ENCODE measurements at regions not wholly inside any gene's neighbourhood (a gene's known extent, or its start where the extent isn't known, plus 50 kb on each side); places are given as distances from the start of the nearest gene placed in this dataset.

DNA sequence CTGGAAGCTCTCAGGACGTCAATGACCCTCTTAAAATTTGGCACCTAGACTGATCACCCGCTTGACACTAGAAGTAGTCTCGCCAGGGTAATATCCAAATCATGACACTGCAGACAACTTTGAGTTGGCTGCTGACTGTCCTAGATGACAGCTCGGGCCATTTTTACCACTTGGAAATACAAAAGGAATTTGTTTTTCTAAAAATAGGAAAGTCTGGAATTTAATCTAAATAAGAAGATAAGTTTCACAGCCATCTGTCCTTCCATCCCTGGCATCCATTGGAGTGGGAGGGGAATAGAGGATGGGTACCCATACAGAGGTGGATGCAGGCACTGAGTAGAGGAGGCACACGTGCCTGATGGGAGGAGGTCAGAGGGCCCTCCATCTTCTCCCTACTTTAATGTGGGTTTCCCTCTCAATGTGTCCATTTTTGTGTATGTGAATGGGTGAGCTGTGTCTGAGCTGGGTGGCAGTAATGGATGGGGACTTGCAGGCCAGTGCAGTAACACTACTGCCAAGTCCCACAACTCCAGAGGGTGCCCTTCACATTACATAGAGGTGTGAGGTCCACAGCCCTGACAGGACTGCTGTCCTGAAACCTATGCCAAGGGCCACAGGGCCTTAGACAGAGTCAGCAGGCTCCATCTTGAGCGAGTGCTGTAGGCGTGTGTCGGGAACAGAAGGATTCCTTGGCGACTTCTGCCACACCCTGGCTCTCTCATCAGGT lies 104.8 kb upstream of the IPO9 start:
- no peak for FAIRE-seq
- H3K27ac ChIP-seq (ENCODE audit: control insufficient read depth, insufficient read depth) = no peak overlapping the region
- CTCF ChIA-PET = interaction anchor here (0.8 to 1.5 kb wide), 9 partner anchors 17 to 242 kb away, joined by 3 to 7 read pairs (median 3); no protein-coding TSS in a partner anchor
- H3K36me3 ChIP-seq (ENCODE audit: control insufficient read depth in 2 of 2, insufficient read depth in 2 of 2, low read length in 1 of 2) = no peaks in the 10 kb centered on the region
- in situ Hi-C loops (cut with MboI) (no loop called here), intact Hi-C loops (cut with micrococcal nuclease; ENCODE audit: unreplicated experiment) (no loop called here)
- no peak overlapping the region for H3K4me3 ChIP-seq
- TF ChIP-seq IRF4 (IDR thresholded peaks at IDR 0.05; ENCODE audit: low read depth, low read length) (no peak), IKZF1 (conservative IDR thresholded peaks at IDR 0.05) (no peak), JUND (IDR thresholded peaks at IDR 0.05; ENCODE audit: low read depth, low read length) (no peak), SREBF1 (IDR thresholded peaks at IDR 0.05; ENCODE audit: low read length) (no peak), E4F1 (IDR thresholded peaks at IDR 0.05; ENCODE audit: borderline replicate concordance, partially characterized antibody) (no peak), LARP7 (IDR thresholded peaks at IDR 0.05) (no peak), IRF3 (IDR thresholded peaks at IDR 0.05) (no peak), RCOR1 (conservative IDR thresholded peaks at IDR 0.05; ENCODE audit: low read depth, low read length) (no peak), MLLT1 (IDR thresholded peaks at IDR 0.05) (no peak), CEBPB (IDR thresholded peaks at IDR 0.05; ENCODE audit: borderline replicate concordance in 1 of 2, low read depth in 2 of 2, low read length in 2 of 2) (no peak), STAT3 (IDR thresholded peaks at IDR 0.05; ENCODE audit: low read depth, low read length) (no peak), RBBP5 (conservative IDR thresholded peaks at IDR 0.05) (no peak), CBX5 (IDR thresholded peaks at IDR 0.05; ENCODE audit: low read depth) (no peak), ZNF274 (IDR thresholded peaks at IDR 0.05; ENCODE audit: insufficient read depth, insufficient read length) (no peak), YY1 (IDR thresholded peaks at IDR 0.05; ENCODE audit: low read depth, low read length) (no peak), MXI1 (IDR thresholded peaks at IDR 0.05; ENCODE audit: low read depth, low read length) (no peak), TCF12 (IDR thresholded peaks at IDR 0.05; ENCODE audit: low read depth, low read length) (no peak), ZZZ3 (IDR thresholded peaks at IDR 0.05; ENCODE audit: control insufficient read depth, insufficient read length, low read depth) (no peak), BACH1 (IDR thresholded peaks at IDR 0.05; ENCODE audit: borderline replicate concordance) (no peak)
- TF ChIP-seq, protein P1, sequence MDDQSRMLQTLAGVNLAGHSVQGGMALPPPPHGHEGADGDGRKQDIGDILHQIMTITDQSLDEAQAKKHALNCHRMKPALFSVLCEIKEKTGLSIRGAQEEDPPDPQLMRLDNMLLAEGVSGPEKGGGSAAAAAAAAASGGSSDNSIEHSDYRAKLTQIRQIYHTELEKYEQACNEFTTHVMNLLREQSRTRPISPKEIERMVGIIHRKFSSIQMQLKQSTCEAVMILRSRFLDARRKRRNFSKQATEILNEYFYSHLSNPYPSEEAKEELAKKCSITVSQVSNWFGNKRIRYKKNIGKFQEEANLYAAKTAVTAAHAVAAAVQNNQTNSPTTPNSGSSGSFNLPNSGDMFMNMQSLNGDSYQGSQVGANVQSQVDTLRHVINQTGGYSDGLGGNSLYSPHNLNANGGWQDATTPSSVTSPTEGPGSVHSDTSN (IDR thresholded peaks at IDR 0.05; ENCODE audit: insufficient replicate concordance, low read depth, low read length) = no peak
- no peaks in the 10 kb centered on the region for H3K9me3 ChIP-seq (replicated peaks; ENCODE audit: control insufficient read depth, insufficient read depth, low read length)
- SMC1A ChIA-PET (ENCODE audit: uncharacterized antibody, unreplicated experiment) = interaction anchor here (1.4 kb wide), 1 partner anchor 10 kb away, joined by 4 read pairs; no protein-coding TSS in a partner anchor
- H3K79me2 ChIP-seq (ENCODE audit: control insufficient read depth, insufficient read depth, low read length) = no peaks in the 10 kb centered on the region
- H3K9ac ChIP-seq (ENCODE audit: control insufficient read depth, insufficient read depth, low read length) = no peak overlapping the region
- no TSS peak for BruUV-seq (replicated peaks)
- WGBS (ENCODE audit: insufficient coverage, insufficient replicate concordance, low lambda C conversion rate, missing lambda C conversion rate) = 32% methylated on average over 9 of the region's 9 CpGs
- DNase-seq (ENCODE audit: low read depth, low spot score) = no peak
- H3K4me2 ChIP-seq (ENCODE audit: control insufficient read depth, insufficient read depth) = no peak overlapping the region
- no peak for ATAC-seq
- peaks cover 9% of the 10 kb centered on the region for H3K4me1 ChIP-seq (ENCODE audit: control insufficient read depth, insufficient read depth, low read length)
- peaks cover 3 to 5% of the 10 kb centered on the region in 2 experiments; a peak in 3 of 4 replicates for H3K27me3 ChIP-seq (replicated peaks in 1 of 2; ENCODE audit: control insufficient read depth in 2 of 2, insufficient read depth in 2 of 2, low read length in 1 of 2)
- no peak overlapping the region for H2AFZ ChIP-seq (ENCODE audit: control insufficient read depth, low read depth, low read length)
- RAD21 ChIA-PET (ENCODE audit: unreplicated experiment) = interaction anchor here (0.8 kb wide), 1 partner anchor 164 kb away, joined by 3 read pairs; no protein-coding TSS in a partner anchor
- POLR2A ChIA-PET = interaction anchor here (0.5 kb wide), 1 partner anchor 13 kb away, joined by 4 read pairs; no protein-coding TSS in a partner anchor
- no peaks in the 10 kb centered on the region for H4K20me1 ChIP-seq (ENCODE audit: control insufficient read depth, insufficient read depth)

Measured in GM12878 (cell line).